Endothelial cell of umbilical vein (primary cell): ENCODE measurements at regions not wholly inside any gene's neighbourhood (a gene's known extent, or its start where the extent isn't known, plus 50 kb on each side); places are given as distances from the start of the nearest gene placed in this dataset.

ENCODE experiments used
- BruUV-seq: library from RNA; stranded (reverse); fragments of 400-500 nt; replicated peaks from 2 replicates; lab custom pipeline; 2021; lab: Mats Ljungman, UMichigan
- CTCF ChIA-PET: fragments of 300-600, 350-600 bp; sonication (Branson Sonifier 250); formaldehyde crosslinking; loops from one replicate; lab custom pipeline; 2021; ENCODE audit warnings: antibody characterized with exemption, inconsistent platforms; lab: Charles Lee
- POLR2A ChIA-PET: fragments of 300-600, 350-600 bp; sonication (Branson Sonifier 250); formaldehyde crosslinking; loops from one replicate; lab custom pipeline; 2021; ENCODE audit warnings: antibody characterized with exemption, inconsistent platforms; lab: Charles Lee
- DNase-seq: peaks from one replicate; pipeline ENCODE4 v3.0.0-alpha.2; 2011; ENCODE audit warnings: low read depth, low spot score
- FAIRE-seq: peaks from 2 replicates; lab custom pipeline; 2011; peaks lifted over from hg19 to GRCh38; lab: Jason Lieb, UNC
- H2AFZ ChIP-seq: 2 replicates; pipeline ENCODE4 v1.6.0; 2012; ENCODE audit warnings: low read depth, low read length, control low read depth, inconsistent platforms
- H3K27ac ChIP-seq: 2 replicates; pipeline ENCODE4 v1.5.1; 2011; ENCODE audit warnings: low read depth, mild to moderate bottlenecking, control low read depth, low read length, moderate library complexity; ENCODE audit not compliant: insufficient read depth
- H3K27me3 ChIP-seq, 2 experiments: 2 replicates each; pipeline versions ENCODE4 v1.6.0 to v1.6.1; 2011; ENCODE audit warnings: low read length in 2 of 2, mixed read lengths in 1 of 2; ENCODE audit not compliant: control insufficient read depth in 2 of 2, insufficient read depth in 2 of 2
- H3K36me3 ChIP-seq, 2 experiments: 2 replicates in 1 of 2; 3 replicates in 1 of 2; pipeline ENCODE4 v1.5.1; 2011; ENCODE audit warnings: low read length in 2 of 2, mild to moderate bottlenecking in 1 of 2, moderate library complexity in 1 of 2; ENCODE audit not compliant: control insufficient read depth in 2 of 2, insufficient read depth in 2 of 2; ENCODE audit errors: extremely low read depth in 1 of 2
- H3K4me1 ChIP-seq: 3 replicates; pipeline ENCODE4 v1.5.1; 2011; ENCODE audit warnings: mild to moderate bottlenecking, low read length; ENCODE audit not compliant: control insufficient read depth, insufficient read depth; ENCODE audit errors: extremely low read depth
- H3K4me2 ChIP-seq: 2 replicates; pipeline ENCODE4 v1.6.1; 2011; ENCODE audit warnings: low read length, control low read depth, mixed read lengths; ENCODE audit not compliant: insufficient read depth
- H3K4me3 ChIP-seq, 3 experiments: fragments of 200-600 bp in 1 of 3; sonication (generic), shearing (Covaris generic) in 1 of 3; replicated peaks in 1 of 3; 2 replicates each; pipeline ENCODE4 v1.5.1; 2011 to 2016; ENCODE audit warnings: control low read depth in 3 of 3, low read length in 3 of 3, mild to moderate bottlenecking in 2 of 3, inconsistent platforms in 1 of 3, low read depth in 1 of 3, moderate library complexity in 1 of 3; ENCODE audit not compliant: insufficient read depth in 1 of 3
- H3K79me2 ChIP-seq: 2 replicates; pipeline ENCODE4 v1.6.0; 2012; ENCODE audit warnings: low read length, inconsistent platforms; ENCODE audit not compliant: control insufficient read depth, insufficient read depth
- H3K9ac ChIP-seq: replicated peaks from 2 replicates; pipeline ENCODE3; 2011; ENCODE audit warnings: low read length, control low read depth; ENCODE audit not compliant: insufficient read depth; ENCODE audit errors: extremely low read depth
- H3K9me1 ChIP-seq: replicated peaks from 3 replicates; pipeline ENCODE4 v1.6.0; 2011; ENCODE audit warnings: mild to moderate bottlenecking, low read length; ENCODE audit not compliant: control insufficient read depth, insufficient read depth; ENCODE audit errors: extremely low read depth
- H3K9me3 ChIP-seq: replicated peaks from 2 replicates; pipeline ENCODE4 v1.5.1; 2012; ENCODE audit warnings: low read length, inconsistent platforms; ENCODE audit not compliant: control insufficient read depth, insufficient read depth
- H4K20me1 ChIP-seq: replicated peaks from 2 replicates; pipeline ENCODE3; 2011; ENCODE audit warnings: mild to moderate bottlenecking, low read length; ENCODE audit not compliant: control insufficient read depth, insufficient read depth; ENCODE audit errors: extremely low read depth
- EZH2 ChIP-seq: IDR thresholded peaks from 2 replicates; pipeline ENCODE4 v1.6.1; 2012; ENCODE audit warnings: borderline replicate concordance, low read depth, mild to moderate bottlenecking, moderate library complexity, low read length, inconsistent platforms; ENCODE audit not compliant: severe bottlenecking
- FOS ChIP-seq: IDR thresholded peaks from 2 replicates; pipeline ENCODE4 v1.6.1; 2011; ENCODE audit warnings: mild to moderate bottlenecking, low read length, moderate library complexity, borderline replicate concordance; ENCODE audit not compliant: insufficient read depth
- GATA2 ChIP-seq: IDR thresholded peaks from 2 replicates; pipeline ENCODE4 v1.7.0; 2011; ENCODE audit warnings: low read depth, mild to moderate bottlenecking, moderate library complexity, mixed read lengths, low read length; ENCODE audit not compliant: insufficient read length, insufficient read depth
- JUN ChIP-seq: IDR thresholded peaks from 2 replicates; pipeline ENCODE4 v1.6.1; 2011; ENCODE audit warnings: borderline replicate concordance, low read depth; ENCODE audit not compliant: insufficient read length, insufficient read depth
- MYC ChIP-seq: IDR thresholded peaks from one replicate; pipeline ENCODE4 v1.6.1; 2011; ENCODE audit warnings: mild to moderate bottlenecking, low read depth, low read length
- POLR2A ChIP-seq: IDR thresholded peaks from 2 replicates; pipeline ENCODE4 v1.6.1; 2012; ENCODE audit warnings: low read depth, mild to moderate bottlenecking, control low read depth, low read length
- POLR2AphosphoS5 ChIP-seq: IDR thresholded peaks from 2 replicates; pipeline ENCODE4 v1.6.1; 2012; ENCODE audit warnings: low read depth, mild to moderate bottlenecking, control low read depth, low read length, moderate library complexity; ENCODE audit not compliant: insufficient read depth
- dilution Hi-C: fragments of 300-500 bp; cut with MboI; formaldehyde crosslinking; loops from one replicate; pipeline ENCODE4 v1.15.0; 2019; ENCODE audit warnings: low sequenced_read_pairs; ENCODE audit not compliant: extremely low pct_ligation_motif_present
- intact Hi-C: fragments of 100-400 bp; cut with micrococcal nuclease; formaldehyde crosslinking; loops from one replicate; pipeline ENCODE4 v1.10.0; 2022
- TF ChIP-seq, protein P1 (sequence below), 2 donors: IDR thresholded peaks; 1 replicate in 1 of 2; 2 replicates in 1 of 2; pipeline ENCODE4 v1.5.1; 2011; ENCODE audit warnings: low read length in 2 of 2, mild to moderate bottlenecking in 2 of 2, moderate library complexity in 2 of 2, control low read depth in 1 of 2, inconsistent platforms in 1 of 2, low read depth in 1 of 2; ENCODE audit not compliant: insufficient read depth in 1 of 2; ENCODE audit errors: extremely low read depth in 1 of 2
- TF ChIP-seq, protein P2 (sequence below): IDR thresholded peaks from 2 replicates; pipeline ENCODE4 v1.6.1; 2011; ENCODE audit not compliant: insufficient read depth, insufficient read length

DNA sequence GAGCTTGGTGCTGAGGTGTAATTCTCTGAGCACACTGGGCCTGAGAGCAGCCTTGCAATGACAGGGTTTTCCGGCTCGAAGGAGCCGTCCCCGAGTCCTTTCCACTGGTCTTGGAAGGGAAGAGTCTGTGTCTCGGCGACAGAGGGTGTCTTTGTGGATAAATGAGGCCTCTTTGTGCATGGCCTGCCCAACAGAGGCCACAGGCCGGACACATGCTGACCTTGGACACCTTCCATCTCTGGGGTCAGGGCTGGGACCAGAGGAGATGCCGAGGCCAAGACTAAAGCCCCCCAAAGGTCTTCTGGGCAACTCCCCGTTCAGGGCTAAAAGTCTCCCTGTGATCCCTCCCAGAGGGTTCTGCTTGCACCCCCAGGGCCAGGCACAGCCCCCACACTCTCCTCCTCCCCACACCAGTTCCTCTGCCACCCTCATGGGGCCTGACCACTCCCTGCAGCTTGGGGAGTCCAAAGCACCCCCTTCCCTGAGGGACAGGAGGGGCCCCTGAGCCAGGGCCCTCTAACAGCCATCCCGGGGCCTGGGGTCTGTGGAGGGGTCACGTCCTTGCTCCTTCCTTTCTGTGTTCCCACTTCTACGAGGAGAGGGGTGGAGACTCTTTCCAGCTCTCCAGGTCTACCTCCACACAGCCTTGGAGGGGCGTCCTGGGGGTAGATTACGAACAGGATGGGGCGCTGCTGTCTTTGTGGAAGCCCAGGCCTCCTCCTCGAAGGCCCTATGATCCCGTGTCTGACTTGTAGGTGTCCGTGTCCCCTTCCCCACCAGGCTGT is 130.6 kb upstream of the FAM20C start:
- POLR2A ChIA-PET, result no interaction called here
- Histone ChIP-seq H3K27ac (no peak overlapping the region), H3K36me3 (no peaks in the 10 kb centered on the region), H3K79me2 (no peaks in the 10 kb centered on the region), H3K9me3 (no peaks in the 10 kb centered on the region), H3K4me3 (no peak overlapping the region), H3K4me1 (no peaks in the 10 kb centered on the region), H3K9ac (no peak overlapping the region), H4K20me1 (no peaks in the 10 kb centered on the region), H3K4me2 (no peak overlapping the region), H3K27me3 (no peaks in the 10 kb centered on the region), H3K9me1 (no peaks in the 10 kb centered on the region), H2AFZ (no peak overlapping the region)
- TF ChIP-seq MYC (no peak), EZH2 (no peak), JUN (no peak), FOS (no peak), GATA2 (no peak), POLR2A (no peak), POLR2AphosphoS5 (no peak)
- TF ChIP-seq, protein P1, sequence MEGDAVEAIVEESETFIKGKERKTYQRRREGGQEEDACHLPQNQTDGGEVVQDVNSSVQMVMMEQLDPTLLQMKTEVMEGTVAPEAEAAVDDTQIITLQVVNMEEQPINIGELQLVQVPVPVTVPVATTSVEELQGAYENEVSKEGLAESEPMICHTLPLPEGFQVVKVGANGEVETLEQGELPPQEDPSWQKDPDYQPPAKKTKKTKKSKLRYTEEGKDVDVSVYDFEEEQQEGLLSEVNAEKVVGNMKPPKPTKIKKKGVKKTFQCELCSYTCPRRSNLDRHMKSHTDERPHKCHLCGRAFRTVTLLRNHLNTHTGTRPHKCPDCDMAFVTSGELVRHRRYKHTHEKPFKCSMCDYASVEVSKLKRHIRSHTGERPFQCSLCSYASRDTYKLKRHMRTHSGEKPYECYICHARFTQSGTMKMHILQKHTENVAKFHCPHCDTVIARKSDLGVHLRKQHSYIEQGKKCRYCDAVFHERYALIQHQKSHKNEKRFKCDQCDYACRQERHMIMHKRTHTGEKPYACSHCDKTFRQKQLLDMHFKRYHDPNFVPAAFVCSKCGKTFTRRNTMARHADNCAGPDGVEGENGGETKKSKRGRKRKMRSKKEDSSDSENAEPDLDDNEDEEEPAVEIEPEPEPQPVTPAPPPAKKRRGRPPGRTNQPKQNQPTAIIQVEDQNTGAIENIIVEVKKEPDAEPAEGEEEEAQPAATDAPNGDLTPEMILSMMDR (IDR thresholded peaks at IDR 0.05; ENCODE audit: extremely low read depth in 1 of 2, insufficient read depth in 1 of 2, low read depth in 1 of 2, low read length in 2 of 2), result no peak
- TF ChIP-seq, protein P2, sequence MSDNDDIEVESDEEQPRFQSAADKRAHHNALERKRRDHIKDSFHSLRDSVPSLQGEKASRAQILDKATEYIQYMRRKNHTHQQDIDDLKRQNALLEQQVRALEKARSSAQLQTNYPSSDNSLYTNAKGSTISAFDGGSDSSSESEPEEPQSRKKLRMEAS, result no peak
- dilution Hi-C loops, result no loop called here
- FAIRE-seq, result no peak
- intact Hi-C loops, result no loop called here
- no TSS peak for BruUV-seq
- CTCF ChIA-PET, result interaction anchor here (1.5 kb wide), 1 partner anchor 25 kb away, joined by 5 read pairs; no protein-coding TSS in a partner anchor
- no peak for DNase-seq
